CD4-positive, alpha-beta T cell (primary cell): ENCODE measurements at regions not wholly inside any gene's neighbourhood (a gene's known extent, or its start where the extent isn't known, plus 50 kb on each side); places are given as distances from the start of the nearest gene placed in this dataset.

Experiments
- ATAC-seq: fragments of 200-7000 bp; cut with Tn5 transposase; one replicate; pipeline ENCODE4 v1.10.0; 2022; ENCODE audit warnings: mild to moderate bottlenecking; ENCODE audit not compliant: poor library complexity
- CTCF ChIA-PET: fragments of 350-600 bp; sonication (Branson Sonifier 250); formaldehyde crosslinking; loops from one replicate; lab custom pipeline; 2021; ENCODE audit warnings: antibody characterized with exemption, inconsistent platforms; lab: Charles Lee
- POLR2A ChIA-PET: fragments of 350-600 bp; sonication (Branson Sonifier 250); formaldehyde crosslinking; loops from one replicate; lab custom pipeline; 2021; ENCODE audit warnings: antibody characterized with exemption, inconsistent platforms; lab: Charles Lee
- DNase-seq, 14 experiments: peaks; one replicate each; pipeline ENCODE4 v3.0.0-alpha.2; 2013 to 2020; ENCODE audit warnings: mixed read lengths in 2 of 14
- H3K27ac ChIP-seq, 2 donors: one replicate each; pipeline versions ENCODE4 v1.5.1 to v1.7.0; 2013; ENCODE audit warnings: low read length in 2 of 2, low read depth in 1 of 2, mild to moderate bottlenecking in 1 of 2
- H3K27me3 ChIP-seq, 2 experiments: 1 replicate in 1 of 2; 2 replicates in 1 of 2; pipeline versions ENCODE4 v1.6.1 to v1.7.0; 2013; ENCODE audit warnings: low read length in 2 of 2, control low read depth in 1 of 2, mild to moderate bottlenecking in 1 of 2, moderate library complexity in 1 of 2; ENCODE audit not compliant: insufficient read depth in 2 of 2, control insufficient read depth in 1 of 2
- H3K36me3 ChIP-seq: one replicate; pipeline ENCODE4 v1.6.1; 2013; ENCODE audit warnings: low read length, control low read depth; ENCODE audit not compliant: insufficient read depth
- H3K4me1 ChIP-seq: one replicate; pipeline ENCODE4 v1.6.1; 2013; ENCODE audit warnings: low read length, control low read depth; ENCODE audit not compliant: insufficient read depth
- H3K4me3 ChIP-seq: one replicate; pipeline ENCODE4 v1.5.1; 2013; ENCODE audit warnings: mild to moderate bottlenecking, low read length, moderate library complexity
- H3K9me3 ChIP-seq, 2 experiments: 1 replicate in 1 of 2; 2 replicates in 1 of 2; pipeline versions ENCODE4 v1.6.1 to v1.7.0; 2013; ENCODE audit warnings: low read length in 2 of 2, mild to moderate bottlenecking in 2 of 2, control low read depth in 1 of 2, moderate library complexity in 1 of 2; ENCODE audit not compliant: control insufficient read depth in 1 of 2, insufficient read depth in 1 of 2
- H3K27ac Mint-ChIP-seq: one replicate; pipeline ENCODE4 v1.8.0; 2020; ENCODE audit warnings: mixed read lengths
- H3K27me3 Mint-ChIP-seq: one replicate; pipeline ENCODE4 v1.8.0; 2021; ENCODE audit warnings: mixed read lengths
- H3K36me3 Mint-ChIP-seq: one replicate; pipeline ENCODE4 v1.8.0; 2021; ENCODE audit warnings: low read depth, mixed read lengths
- H3K4me1 Mint-ChIP-seq: one replicate; pipeline ENCODE4 v1.8.0; 2021; ENCODE audit warnings: low read depth, mixed read lengths
- H3K4me3 Mint-ChIP-seq: one replicate; pipeline ENCODE4 v1.8.0; 2020; ENCODE audit warnings: mild to moderate bottlenecking, mixed read lengths
- H3K9me3 Mint-ChIP-seq: one replicate; pipeline ENCODE4 v1.8.0; 2020; ENCODE audit warnings: mixed read lengths
- intact Hi-C, 2 experiments: fragments of 100-400 bp; cut with DNase I in 1 of 2; cut with micrococcal nuclease in 1 of 2; formaldehyde crosslinking; loops; one replicate each; pipeline versions ENCODE4 v1.15.1 to v1.9.0; 2023 to 2025; cut with DNase I, micrococcal nuclease
- TF ChIP-seq, protein P1 (sequence below): fragments of 200-600 bp; IDR thresholded peaks from one replicate; pipeline ENCODE4 v1.8.0; 2022; ENCODE audit warnings: antibody characterized with exemption, mild to moderate bottlenecking

DNA sequence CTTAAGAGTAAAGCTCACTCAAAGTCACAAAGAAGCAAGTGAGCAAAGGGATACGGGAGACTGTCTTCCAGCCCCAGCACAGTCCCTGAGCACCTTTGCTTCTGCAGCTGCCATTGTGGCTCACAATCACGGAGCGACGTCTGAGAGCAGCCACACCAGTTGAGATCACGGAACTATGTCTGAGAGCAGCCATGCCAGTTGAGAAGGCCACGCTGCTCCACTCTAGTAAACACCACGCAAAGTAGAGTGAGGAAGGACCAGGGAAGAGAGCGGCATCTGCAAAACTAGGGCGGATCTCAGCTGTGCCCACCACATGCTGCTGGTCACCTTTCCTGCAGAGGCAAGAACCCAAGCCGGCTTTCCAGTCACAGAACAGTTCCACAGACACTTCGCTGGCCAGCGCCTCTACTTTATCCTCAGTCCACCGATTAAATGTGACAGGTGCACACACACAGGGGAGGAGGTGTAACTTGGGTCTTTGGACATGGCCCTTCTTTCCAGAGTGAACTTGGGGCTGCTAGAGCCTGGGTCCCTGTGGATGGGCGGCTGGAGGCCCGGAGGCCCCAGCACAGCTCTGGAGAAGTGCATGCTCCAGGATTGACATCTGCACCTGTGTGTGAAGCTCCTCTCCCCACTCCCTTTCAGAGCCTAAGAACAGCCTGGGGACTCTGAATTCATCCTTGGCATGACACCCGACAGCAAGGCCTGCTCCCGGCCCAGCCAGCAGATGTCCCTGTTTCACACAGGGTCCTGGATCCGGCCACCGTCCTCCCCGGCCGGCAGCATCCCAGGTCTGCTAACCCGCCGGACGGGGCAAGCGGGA is 324.9 kb upstream of the IRX4 start:
- Mint-ChIP-seq H3K27me3 (peaks cover 45% of the 10 kb centered on the region), H3K9me3 (no peaks in the 10 kb centered on the region), H3K36me3 (no peaks in the 10 kb centered on the region), H3K27ac (no peak overlapping the region), H3K4me1 (no peaks in the 10 kb centered on the region), H3K4me3 (no peak overlapping the region)
- intact Hi-C loops = no loop called here
- no peaks in the 10 kb centered on the region for H3K36me3 ChIP-seq
- ATAC-seq (no peak), DNase-seq (no peak)
- ChIA-PET POLR2A (no interaction called here), CTCF (no interaction called here)
- H3K9me3 ChIP-seq = peaks cover 0 to 16% of the 10 kb centered on the region in 2 experiments
- TF ChIP-seq, protein P1, sequence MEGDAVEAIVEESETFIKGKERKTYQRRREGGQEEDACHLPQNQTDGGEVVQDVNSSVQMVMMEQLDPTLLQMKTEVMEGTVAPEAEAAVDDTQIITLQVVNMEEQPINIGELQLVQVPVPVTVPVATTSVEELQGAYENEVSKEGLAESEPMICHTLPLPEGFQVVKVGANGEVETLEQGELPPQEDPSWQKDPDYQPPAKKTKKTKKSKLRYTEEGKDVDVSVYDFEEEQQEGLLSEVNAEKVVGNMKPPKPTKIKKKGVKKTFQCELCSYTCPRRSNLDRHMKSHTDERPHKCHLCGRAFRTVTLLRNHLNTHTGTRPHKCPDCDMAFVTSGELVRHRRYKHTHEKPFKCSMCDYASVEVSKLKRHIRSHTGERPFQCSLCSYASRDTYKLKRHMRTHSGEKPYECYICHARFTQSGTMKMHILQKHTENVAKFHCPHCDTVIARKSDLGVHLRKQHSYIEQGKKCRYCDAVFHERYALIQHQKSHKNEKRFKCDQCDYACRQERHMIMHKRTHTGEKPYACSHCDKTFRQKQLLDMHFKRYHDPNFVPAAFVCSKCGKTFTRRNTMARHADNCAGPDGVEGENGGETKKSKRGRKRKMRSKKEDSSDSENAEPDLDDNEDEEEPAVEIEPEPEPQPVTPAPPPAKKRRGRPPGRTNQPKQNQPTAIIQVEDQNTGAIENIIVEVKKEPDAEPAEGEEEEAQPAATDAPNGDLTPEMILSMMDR = no peak
- H3K4me3 ChIP-seq = no peak overlapping the region
- H3K27me3 ChIP-seq = peaks cover 0 to 8% of the 10 kb centered on the region in 2 experiments
- H3K27ac ChIP-seq = no peak overlapping the region
- no peaks in the 10 kb centered on the region for H3K4me1 ChIP-seq

DNA sequence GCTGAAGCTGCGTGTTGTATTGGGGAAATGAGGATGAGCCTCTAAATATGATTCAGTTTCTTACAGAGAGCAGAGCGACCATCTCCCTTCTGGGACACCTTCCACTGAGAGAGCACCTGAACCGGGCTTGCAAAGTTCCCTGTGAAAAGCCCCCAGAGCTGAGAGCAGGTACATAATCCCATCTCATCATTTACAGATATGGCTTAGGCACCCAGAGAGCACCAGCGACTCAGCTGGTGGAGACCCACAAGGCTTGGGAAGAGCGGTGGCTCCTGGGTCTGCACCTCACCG is 324.3 kb upstream of the IRX4 start:
- TF ChIP-seq, protein P1 = no peak
- ATAC-seq = no peak

DNA sequence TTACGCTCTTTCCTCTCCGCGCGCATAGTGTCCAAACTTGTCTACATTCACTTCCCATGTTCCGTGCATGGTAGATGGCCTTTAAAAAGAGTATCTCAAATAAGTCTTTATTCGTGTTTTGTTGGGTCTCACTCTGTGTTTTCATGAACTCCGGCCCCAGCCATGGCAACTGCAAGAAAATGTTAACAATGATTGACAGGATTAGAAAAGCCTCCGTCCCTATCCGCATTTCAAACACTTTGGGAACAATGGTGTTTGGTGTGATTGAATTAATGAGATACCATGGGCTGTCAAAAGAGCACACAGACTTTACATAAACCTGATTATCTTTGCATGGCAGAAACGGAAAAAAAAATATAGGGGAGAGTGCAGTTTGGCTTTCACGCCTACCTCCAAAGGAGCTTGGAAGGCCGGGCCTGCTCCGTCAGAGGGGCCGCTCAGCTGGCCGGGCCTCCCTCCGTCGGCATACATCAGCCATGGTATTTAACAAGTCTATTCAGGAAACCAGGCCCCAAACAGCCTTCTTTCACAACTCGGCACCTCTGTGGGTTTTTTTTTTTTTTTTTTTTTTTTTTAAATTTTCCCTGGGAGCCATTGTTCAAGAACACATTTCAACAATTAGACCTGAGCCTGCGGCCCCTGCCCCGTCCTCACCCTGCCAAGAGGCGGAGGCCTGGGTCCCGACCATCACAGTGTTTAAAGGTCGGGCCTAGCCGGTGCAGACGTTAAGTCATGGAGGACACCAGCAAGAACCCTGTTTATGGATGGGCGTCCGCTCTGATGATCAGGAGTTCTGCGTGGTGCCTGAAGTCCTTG is 323.8 kb upstream of the IRX4 start:
- DNase-seq = no peak
- TF ChIP-seq, protein P1 = no peak
- CTCF ChIA-PET = no interaction called here
- Histone ChIP-seq H3K4me3 (no peak overlapping the region), H3K27me3 (peaks cover 0 to 8% of the 10 kb centered on the region in 2 experiments), H3K27ac (no peak overlapping the region), H3K4me1 (no peaks in the 10 kb centered on the region), H3K36me3 (no peaks in the 10 kb centered on the region), H3K9me3 (peaks cover 0 to 16% of the 10 kb centered on the region in 2 experiments)
- no peaks in the 10 kb centered on the region for H3K4me1 Mint-ChIP-seq
- no peak for ATAC-seq
- H3K27ac Mint-ChIP-seq = no peak overlapping the region
- POLR2A ChIA-PET = no interaction called here
- intact Hi-C loops = no loop called here
- H3K27me3 Mint-ChIP-seq = peaks cover 49% of the 10 kb centered on the region
- H3K36me3 Mint-ChIP-seq = no peaks in the 10 kb centered on the region
- H3K4me3 Mint-ChIP-seq = no peak overlapping the region
- no peaks in the 10 kb centered on the region for H3K9me3 Mint-ChIP-seq

More for the DNA sequence above, 324.3 kb upstream of the IRX4 start:
- intact Hi-C loops = no loop called here
- H3K9me3 ChIP-seq = peaks cover 0 to 16% of the 10 kb centered on the region in 2 experiments
- Mint-ChIP-seq H3K4me3 (no peak overlapping the region), H3K27me3 (peaks cover 45% of the 10 kb centered on the region), H3K36me3 (no peaks in the 10 kb centered on the region), H3K9me3 (no peaks in the 10 kb centered on the region), H3K4me1 (no peaks in the 10 kb centered on the region), H3K27ac (no peak overlapping the region)
- ChIA-PET POLR2A (no interaction called here), CTCF (no interaction called here)
- H3K4me1 ChIP-seq = no peaks in the 10 kb centered on the region
- no peak overlapping the region for H3K27ac ChIP-seq
- no peaks in the 10 kb centered on the region for H3K36me3 ChIP-seq
- peaks cover 0 to 8% of the 10 kb centered on the region in 2 experiments for H3K27me3 ChIP-seq
- DNase-seq = no peak
- no peak overlapping the region for H3K4me3 ChIP-seq
